ENCODE measurements at regions not wholly inside any gene's neighbourhood (a gene's known extent, or its start where the extent isn't known, plus 50 kb on each side); places are given as distances from the start of the nearest gene placed in this dataset.

GRCh38 chr2:200013906-200014305 lies 58.5 kb downstream of the MAIP1 start:
- no peak for DNase-seq

- no peak for DNase-seq
Measured at GRCh38 chr2:200021449-200022114, 66.2 kb downstream of the MAIP1 start.

GRCh38 chr2:200022511-200022910 lies 67.1 kb downstream of the MAIP1 start:
- DNase-seq, result no peak

GRCh38 chr2:200023570-200023969 lies 68.2 kb downstream of the MAIP1 start:
- DNase-seq, result no peak

GRCh38 chr2:200025717-200026116 lies 70.3 kb downstream of the MAIP1 start:
- DNase-seq, result no peak

GRCh38 chr2:200026332-200027230 lies 71.2 kb downstream of the MAIP1 start:
- no peak for DNase-seq

GRCh38 chr2:200028998-200029397 lies 73.6 kb downstream of the MAIP1 start:
- DNase-seq, result no peak

GRCh38 chr2:200032895-200033294 lies 77.5 kb downstream of the MAIP1 start:
- DNase-seq, result no peak

GRCh38 chr2:200033929-200034328 lies 78.5 kb downstream of the MAIP1 start:
- no peak for DNase-seq

- no peak for DNase-seq
Measured at GRCh38 chr2:200034816-200035215, 79.4 kb downstream of the MAIP1 start.

- DNase-seq, result no peak
Measured at GRCh38 chr2:200039724-200040650, 84.6 kb downstream of the MAIP1 start.

- DNase-seq, result no peak
Measured at GRCh38 chr2:200040831-200041230, 85.4 kb downstream of the MAIP1 start.

- DNase-seq, result no peak
Measured at GRCh38 chr2:200041639-200042038, 86.3 kb downstream of the MAIP1 start.

- DNase-seq, result no peak
Measured at GRCh38 chr2:200042102-200042735, 86.8 kb downstream of the MAIP1 start.

GRCh38 chr2:200042944-200043343 lies 87.6 kb downstream of the MAIP1 start:
- no peak for DNase-seq

- DNase-seq, result no peak
Measured at GRCh38 chr2:200044453-200044852, 89.1 kb downstream of the MAIP1 start.

GRCh38 chr2:200048421-200048820 lies 93.0 kb downstream of the MAIP1 start:
- DNase-seq, result no peak

GRCh38 chr2:200049086-200049485 lies 93.7 kb downstream of the MAIP1 start:
- no peak for DNase-seq

- no peak for DNase-seq
Measured at GRCh38 chr2:200050921-200051610, 95.7 kb downstream of the MAIP1 start.

- DNase-seq, result no peak
Measured at GRCh38 chr2:200051611-200051945, 96.2 kb downstream of the MAIP1 start.

GRCh38 chr2:200052627-200053026 lies 97.2 kb downstream of the MAIP1 start:
- DNase-seq, result no peak

Measured in SIG-M5 (cell line).